ENCODE measurements at regions not wholly inside any gene's neighbourhood (a gene's known extent, or its start where the extent isn't known, plus 50 kb on each side); places are given as distances from the start of the nearest gene placed in this dataset.
"Not testable (repeated sequence)": the region's sequence is repeated elsewhere in the genome, so short reads cannot be mapped to it uniquely, and the experiment has no call there.

- no peak for DNase-seq
- 74 to 78% methylated on average over 4 of the region's 4 CpGs for WGBS, 2 donors
- Histone ChIP-seq H3K36me3 (ENCODE audit: control insufficient read depth in 1 of 2, insufficient read depth in 2 of 2, low read length in 1 of 2) (no peaks in the 10 kb centered on the region), H3K4me1 (ENCODE audit: control insufficient read depth in 1 of 2, insufficient read depth in 2 of 2, low read length in 2 of 2) (no peaks in the 10 kb centered on the region), H3K9me3 (ENCODE audit: control insufficient read depth, low read length) (no peaks in the 10 kb centered on the region), H3K4me3 (ENCODE audit: low read length in 2 of 2) (no peak overlapping the region), H3K27ac (ENCODE audit: low read depth in 1 of 2, low read length in 2 of 2) (no peak overlapping the region), H3K27me3 (ENCODE audit: control insufficient read depth in 1 of 2, insufficient read depth in 2 of 2, low read length in 1 of 2) (no peaks in the 10 kb centered on the region)
- intact Hi-C loops (cut with DNase I) = no loop called here
- ATAC-seq (ENCODE audit: low FRiP score) = no peak
Observed at GRCh38 chr3:187878772-187879518, 133.7 kb upstream of the BCL6 start.

- Histone ChIP-seq H3K4me3 (ENCODE audit: low read length in 2 of 2) (no peak overlapping the region), H3K27ac (ENCODE audit: low read depth in 1 of 2, low read length in 2 of 2) (no peak overlapping the region), H3K36me3 (ENCODE audit: control insufficient read depth in 1 of 2, insufficient read depth in 2 of 2, low read length in 1 of 2) (no peaks in the 10 kb centered on the region), H3K9me3 (ENCODE audit: control insufficient read depth, low read length) (no peaks in the 10 kb centered on the region), H3K4me1 (ENCODE audit: control insufficient read depth in 1 of 2, insufficient read depth in 2 of 2, low read length in 2 of 2) (no peaks in the 10 kb centered on the region), H3K27me3 (ENCODE audit: control insufficient read depth in 1 of 2, insufficient read depth in 2 of 2, low read length in 1 of 2) (no peaks in the 10 kb centered on the region)
- 67 to 75% methylated on average over 1 of the region's 1 CpG for WGBS, 2 donors
- intact Hi-C loops (cut with DNase I) = no loop called here
- DNase-seq (no peak), ATAC-seq (ENCODE audit: low FRiP score) (no peak)
Observed at GRCh38 chr3:187880441-187880840, 135.2 kb upstream of the BCL6 start.

GRCh38 chr3:187880851-187881250 lies 135.6 kb upstream of the BCL6 start:
- ATAC-seq (ENCODE audit: low FRiP score) (no peak), DNase-seq (no peak)
- no peaks in the 10 kb centered on the region for H3K9me3 ChIP-seq (ENCODE audit: control insufficient read depth, low read length)
- intact Hi-C loops (cut with DNase I) = no loop called here
- H3K36me3 ChIP-seq (ENCODE audit: control insufficient read depth in 1 of 2, insufficient read depth in 2 of 2, low read length in 1 of 2) = no peaks in the 10 kb centered on the region
- H3K4me1 ChIP-seq (ENCODE audit: control insufficient read depth in 1 of 2, insufficient read depth in 2 of 2, low read length in 2 of 2) = no peaks in the 10 kb centered on the region
- no peak overlapping the region for H3K4me3 ChIP-seq (ENCODE audit: low read length in 2 of 2)
- no peak overlapping the region for H3K27ac ChIP-seq (ENCODE audit: low read depth in 1 of 2, low read length in 2 of 2)
- 92 to 93% methylated on average over 1 of the region's 1 CpG for WGBS, 2 donors
- no peaks in the 10 kb centered on the region for H3K27me3 ChIP-seq (ENCODE audit: control insufficient read depth in 1 of 2, insufficient read depth in 2 of 2, low read length in 1 of 2)

GRCh38 chr3:187888701-187889100 lies 143.4 kb upstream of the BCL6 start:
- H3K27me3 ChIP-seq (ENCODE audit: control insufficient read depth in 1 of 2, insufficient read depth in 2 of 2, low read length in 1 of 2) = no peaks in the 10 kb centered on the region
- no peaks in the 10 kb centered on the region for H3K9me3 ChIP-seq (ENCODE audit: control insufficient read depth, low read length)
- H3K4me3 ChIP-seq (ENCODE audit: low read length in 2 of 2) = no peak overlapping the region
- 88 to 99% methylated on average over 1 of the region's 1 CpG for WGBS, 2 donors
- intact Hi-C loops (cut with DNase I) = no loop called here
- H3K36me3 ChIP-seq (ENCODE audit: control insufficient read depth in 1 of 2, insufficient read depth in 2 of 2, low read length in 1 of 2) = no peaks in the 10 kb centered on the region
- DNase-seq (no peak), ATAC-seq (ENCODE audit: low FRiP score) (peak; percentile 50)
- H3K4me1 ChIP-seq (ENCODE audit: control insufficient read depth in 1 of 2, insufficient read depth in 2 of 2, low read length in 2 of 2) = no peaks in the 10 kb centered on the region
- H3K27ac ChIP-seq (ENCODE audit: low read depth in 1 of 2, low read length in 2 of 2) = no peak overlapping the region

GRCh38 chr3:187889106-187889505 lies 143.8 kb upstream of the BCL6 start:
- 86 to 88% methylated on average over 4 of the region's 4 CpGs for WGBS, 2 donors
- no peaks in the 10 kb centered on the region for H3K27me3 ChIP-seq (ENCODE audit: control insufficient read depth in 1 of 2, insufficient read depth in 2 of 2, low read length in 1 of 2)
- H3K4me1 ChIP-seq (ENCODE audit: control insufficient read depth in 1 of 2, insufficient read depth in 2 of 2, low read length in 2 of 2) = no peaks in the 10 kb centered on the region
- H3K27ac ChIP-seq (ENCODE audit: low read depth in 1 of 2, low read length in 2 of 2) = no peak overlapping the region
- H3K4me3 ChIP-seq (ENCODE audit: low read length in 2 of 2) = no peak overlapping the region
- ATAC-seq (ENCODE audit: low FRiP score) (peak; percentile 38), DNase-seq (no peak)
- intact Hi-C loops (cut with DNase I) = no loop called here
- no peaks in the 10 kb centered on the region for H3K9me3 ChIP-seq (ENCODE audit: control insufficient read depth, low read length)
- H3K36me3 ChIP-seq (ENCODE audit: control insufficient read depth in 1 of 2, insufficient read depth in 2 of 2, low read length in 1 of 2) = no peaks in the 10 kb centered on the region

GRCh38 chr3:187889601-187890404 lies 144.5 kb upstream of the BCL6 start:
- no peak overlapping the region for H3K27ac ChIP-seq (ENCODE audit: low read depth in 1 of 2, low read length in 2 of 2)
- H3K9me3 ChIP-seq (ENCODE audit: control insufficient read depth, low read length) = no peaks in the 10 kb centered on the region
- H3K4me3 ChIP-seq (ENCODE audit: low read length in 2 of 2) = no peak overlapping the region
- DNase-seq (no peak), ATAC-seq (ENCODE audit: low FRiP score) (peak; percentile 69)
- H3K4me1 ChIP-seq (ENCODE audit: control insufficient read depth in 1 of 2, insufficient read depth in 2 of 2, low read length in 2 of 2) = no peaks in the 10 kb centered on the region
- H3K27me3 ChIP-seq (ENCODE audit: control insufficient read depth in 1 of 2, insufficient read depth in 2 of 2, low read length in 1 of 2) = no peaks in the 10 kb centered on the region
- intact Hi-C loops (cut with DNase I) = no loop called here
- 92 to 93% methylated on average over 18 to 19 of the region's 20 CpGs for WGBS, 2 donors
- no peaks in the 10 kb centered on the region for H3K36me3 ChIP-seq (ENCODE audit: control insufficient read depth in 1 of 2, insufficient read depth in 2 of 2, low read length in 1 of 2)

- H3K4me1 ChIP-seq (ENCODE audit: control insufficient read depth in 1 of 2, insufficient read depth in 2 of 2, low read length in 2 of 2); H3K36me3 ChIP-seq (ENCODE audit: control insufficient read depth in 1 of 2, insufficient read depth in 2 of 2, low read length in 1 of 2); H3K4me3 ChIP-seq (ENCODE audit: low read length in 2 of 2); DNase-seq; H3K27me3 ChIP-seq (ENCODE audit: control insufficient read depth in 1 of 2, insufficient read depth in 2 of 2, low read length in 1 of 2); H3K27ac ChIP-seq (ENCODE audit: low read depth in 1 of 2, low read length in 2 of 2); intact Hi-C loops (cut with DNase I); ATAC-seq (ENCODE audit: low FRiP score); H3K9me3 ChIP-seq (ENCODE audit: control insufficient read depth, low read length): not testable (repeated sequence)
- WGBS, 2 donors = 87 to 89% methylated on average over 14 to 15 of the region's 15 CpGs
Observed at GRCh38 chr3:187890405-187890752, 145.1 kb upstream of the BCL6 start.

- no peak for ATAC-seq (ENCODE audit: low FRiP score)
- WGBS, 2 donors = 31 to 34% methylated on average over 6 of the region's 6 CpGs
- H3K36me3 ChIP-seq (ENCODE audit: control insufficient read depth in 1 of 2, insufficient read depth in 2 of 2, low read length in 1 of 2) = no peaks in the 10 kb centered on the region
Observed at GRCh38 chr3:187896646-187897045, 151.4 kb upstream of the BCL6 start.

GRCh38 chr3:187899246-187899645 lies 154.0 kb upstream of the BCL6 start:
- Histone ChIP-seq H3K4me1 (ENCODE audit: control insufficient read depth in 1 of 2, insufficient read depth in 2 of 2, low read length in 2 of 2) (no peaks in the 10 kb centered on the region), H3K36me3 (ENCODE audit: control insufficient read depth in 1 of 2, insufficient read depth in 2 of 2, low read length in 1 of 2) (no peaks in the 10 kb centered on the region), H3K27ac (ENCODE audit: low read depth in 1 of 2, low read length in 2 of 2) (no peak overlapping the region), H3K27me3 (ENCODE audit: control insufficient read depth in 1 of 2, insufficient read depth in 2 of 2, low read length in 1 of 2) (no peaks in the 10 kb centered on the region), H3K4me3 (ENCODE audit: low read length in 2 of 2) (no peak overlapping the region), H3K9me3 (ENCODE audit: control insufficient read depth, low read length) (peaks cover 1% of the 10 kb centered on the region)
- no peak for ATAC-seq (ENCODE audit: low FRiP score)
- WGBS, 2 donors = 77 to 82% methylated on average over 4 of the region's 4 CpGs
- no peak for DNase-seq
- intact Hi-C loops (cut with DNase I) = no loop called here

More at GRCh38 chr3:187896646-187897045, 151.4 kb upstream of the BCL6 start:
- Histone ChIP-seq H3K27me3 (ENCODE audit: control insufficient read depth in 1 of 2, insufficient read depth in 2 of 2, low read length in 1 of 2) (no peaks in the 10 kb centered on the region), H3K4me3 (ENCODE audit: low read length in 2 of 2) (no peak overlapping the region), H3K27ac (ENCODE audit: low read depth in 1 of 2, low read length in 2 of 2) (no peak overlapping the region), H3K9me3 (ENCODE audit: control insufficient read depth, low read length) (no peaks in the 10 kb centered on the region), H3K4me1 (ENCODE audit: control insufficient read depth in 1 of 2, insufficient read depth in 2 of 2, low read length in 2 of 2) (no peaks in the 10 kb centered on the region)
- intact Hi-C loops (cut with DNase I) = no loop called here
- DNase-seq = no peak

All from aorta (tissue), 5 donors.